22Rv1 (cell line): ENCODE measurements at regions not wholly inside any gene's neighbourhood (a gene's known extent, or its start where the extent isn't known, plus 50 kb on each side); places are given as distances from the start of the nearest gene placed in this dataset.

Source experiments
- CTCF ChIP-seq: fragments of 450-650 bp; IDR thresholded peaks from 2 replicates; pipeline ENCODE4 v1.5.1; 2017; ENCODE audit warnings: mild to moderate bottlenecking
- ZFX ChIP-seq: fragments of 450-650 bp; IDR thresholded peaks from 2 replicates; pipeline ENCODE4 v1.6.1; 2017; ENCODE audit warnings: antibody characterized with exemption, borderline replicate concordance

GRCh38 chr6:8904754-8905153 is 469.4 kb upstream of the SLC35B3 start:
- TF ChIP-seq CTCF (peak; percentile 73), ZFX (no peak)
